Central memory CD8-positive, alpha-beta T cell (primary cell): ENCODE measurements at regions not wholly inside any gene's neighbourhood (a gene's known extent, or its start where the extent isn't known, plus 50 kb on each side); places are given as distances from the start of the nearest gene placed in this dataset.
A peak's percentile ranks its signal among the peaks of the same experiment; 100 is the strongest.
"Not testable (repeated sequence)": the region's sequence is repeated elsewhere in the genome, so short reads cannot be mapped to it uniquely, and the experiment has no call there.

Experiments
- ATAC-seq: fragments of 150-1000 bp; cut with Tn5 transposase; replicated peaks from 2 replicates; pipeline ENCODE4 v1.10.0; 2022; ENCODE audit warnings: mild to moderate bottlenecking, moderate FRiP score, moderate number of reproducible peaks; ENCODE audit not compliant: poor library complexity, severe bottlenecking; ENCODE audit errors: extremely low read depth
- DNase-seq, 2 donors: peaks; one replicate each; pipeline ENCODE4 v3.0.0; 2021; ENCODE audit warnings: low spot score in 2 of 2
- H3K27ac Mint-ChIP-seq: one replicate; pipeline ENCODE4 v1.8.0; 2022; ENCODE audit warnings: low read depth, mild to moderate bottlenecking, moderate library complexity, mixed read lengths
- H3K27me3 Mint-ChIP-seq: one replicate; pipeline ENCODE4 v1.8.0; 2022; ENCODE audit warnings: mixed read lengths
- H3K36me3 Mint-ChIP-seq: one replicate; pipeline ENCODE4 v1.8.0; 2022; ENCODE audit warnings: mild to moderate bottlenecking, moderate library complexity, mixed read lengths; ENCODE audit not compliant: insufficient read depth
- H3K4me1 Mint-ChIP-seq: one replicate; pipeline ENCODE4 v1.8.0; 2022; ENCODE audit warnings: mixed read lengths
- H3K4me3 Mint-ChIP-seq: one replicate; pipeline ENCODE4 v1.8.0; 2022; ENCODE audit warnings: mild to moderate bottlenecking, moderate library complexity, mixed read lengths
- H3K9me3 Mint-ChIP-seq: one replicate; pipeline ENCODE4 v1.8.0; 2022; ENCODE audit warnings: mixed read lengths

- ATAC-seq, result no peak
- Mint-ChIP-seq H3K9me3 (no peaks in the 10 kb centered on the region), H3K27me3 (no peaks in the 10 kb centered on the region), H3K4me1 (no peaks in the 10 kb centered on the region), H3K4me3 (no peak overlapping the region), H3K27ac (no peak overlapping the region), H3K36me3 (no peaks in the 10 kb centered on the region)
- DNase-seq, result no peak
These were observed 115.4 kb downstream of the ZFP64 start for GRCh38 chr20:52076164-52076563.

GRCh38 chr20:52075400-52075799, 116.2 kb downstream of the ZFP64 start:
- Mint-ChIP-seq H3K36me3 (no peaks in the 10 kb centered on the region), H3K4me1 (no peaks in the 10 kb centered on the region), H3K27me3 (no peaks in the 10 kb centered on the region), H3K9me3 (no peaks in the 10 kb centered on the region), H3K27ac (no peak overlapping the region), H3K4me3 (no peak overlapping the region)
- DNase-seq (no peak), ATAC-seq (no peak)

GRCh38 chr20:52071136-52071535, 120.4 kb downstream of the ZFP64 start:
- Mint-ChIP-seq H3K4me3 (no peak overlapping the region), H3K36me3 (no peaks in the 10 kb centered on the region), H3K27ac (no peak overlapping the region), H3K27me3 (no peaks in the 10 kb centered on the region), H3K9me3 (no peaks in the 10 kb centered on the region), H3K4me1 (no peaks in the 10 kb centered on the region)
- ATAC-seq (no peak), DNase-seq (no peak)

GRCh38 chr20:52064931-52065330, 126.6 kb downstream of the ZFP64 start:
- DNase-seq (no peak), ATAC-seq (no peak)
- Mint-ChIP-seq H3K4me1 (no peaks in the 10 kb centered on the region), H3K4me3 (no peak overlapping the region), H3K27ac (peak overlapping the region; percentile 38), H3K27me3 (no peaks in the 10 kb centered on the region), H3K9me3 (no peaks in the 10 kb centered on the region), H3K36me3 (no peaks in the 10 kb centered on the region)

- Mint-ChIP-seq H3K4me1 (no peaks in the 10 kb centered on the region), H3K27me3 (no peaks in the 10 kb centered on the region), H3K9me3 (no peaks in the 10 kb centered on the region), H3K4me3 (no peak overlapping the region), H3K27ac (no peak overlapping the region), H3K36me3 (no peaks in the 10 kb centered on the region)
- no peak for ATAC-seq
- no peak for DNase-seq
These were observed 128.9 kb downstream of the ZFP64 start for GRCh38 chr20:52062452-52063209.

GRCh38 chr20:52060794-52061714, 130.5 kb downstream of the ZFP64 start:
- H3K4me1 Mint-ChIP-seq, result no peaks in the 10 kb centered on the region
- no peak for ATAC-seq
- no peak overlapping the region for H3K4me3 Mint-ChIP-seq
- H3K9me3 Mint-ChIP-seq, result peaks cover 8% of the 10 kb centered on the region
- no peaks in the 10 kb centered on the region for H3K27me3 Mint-ChIP-seq
- no peaks in the 10 kb centered on the region for H3K36me3 Mint-ChIP-seq
- DNase-seq, result no peak
- no peak overlapping the region for H3K27ac Mint-ChIP-seq

- not testable (repeated sequence) for DNase-seq, H3K4me3 Mint-ChIP-seq, H3K27me3 Mint-ChIP-seq, H3K36me3 Mint-ChIP-seq, H3K27ac Mint-ChIP-seq, ATAC-seq, H3K4me1 Mint-ChIP-seq
- H3K9me3 Mint-ChIP-seq, result peaks cover 14% of the 10 kb centered on the region
These were observed 134.4 kb downstream of the ZFP64 start for GRCh38 chr20:52057133-52057532.

GRCh38 chr20:52056203-52057062, 135.1 kb downstream of the ZFP64 start:
- DNase-seq, result no peak
- Mint-ChIP-seq H3K9me3 (peaks cover 14% of the 10 kb centered on the region), H3K27me3 (no peaks in the 10 kb centered on the region), H3K27ac (no peak overlapping the region), H3K36me3 (no peaks in the 10 kb centered on the region), H3K4me3 (no peak overlapping the region), H3K4me1 (no peaks in the 10 kb centered on the region)
- ATAC-seq, result no peak

- DNase-seq (peak in 1 of 2 donors; percentile 32), ATAC-seq (peak; percentile 94)
- Mint-ChIP-seq H3K9me3 (peaks cover 14% of the 10 kb centered on the region), H3K4me3 (peak overlapping the region; percentile 16), H3K27ac (no peak overlapping the region), H3K36me3 (no peaks in the 10 kb centered on the region), H3K27me3 (no peaks in the 10 kb centered on the region), H3K4me1 (peaks cover 2% of the 10 kb centered on the region)
These were observed 137.5 kb downstream of the ZFP64 start for GRCh38 chr20:52054123-52054522.

GRCh38 chr20:52049001-52049731, 142.4 kb downstream of the ZFP64 start:
- no peak for ATAC-seq
- peaks cover 19% of the 10 kb centered on the region for H3K4me1 Mint-ChIP-seq
- no peaks in the 10 kb centered on the region for H3K9me3 Mint-ChIP-seq
- no peak for DNase-seq
- H3K27me3 Mint-ChIP-seq, result no peaks in the 10 kb centered on the region
- H3K27ac Mint-ChIP-seq, result no peak overlapping the region
- H3K36me3 Mint-ChIP-seq, result no peaks in the 10 kb centered on the region
- H3K4me3 Mint-ChIP-seq, result no peak overlapping the region

GRCh38 chr20:52047811-52048764, 143.5 kb downstream of the ZFP64 start:
- Mint-ChIP-seq H3K4me1 (peaks cover 19% of the 10 kb centered on the region), H3K36me3 (no peaks in the 10 kb centered on the region), H3K27ac (peak overlapping the region; percentile 86), H3K4me3 (peak overlapping the region; percentile 32), H3K27me3 (no peaks in the 10 kb centered on the region), H3K9me3 (no peaks in the 10 kb centered on the region)
- peak in 1 of 2 donors; percentile 32 for DNase-seq
- peak; percentile 85 for ATAC-seq
